ENCODE measurements at regions not wholly inside any gene's neighbourhood (a gene's known extent, or its start where the extent isn't known, plus 50 kb on each side); places are given as distances from the start of the nearest gene placed in this dataset.
"Not testable (repeated sequence)": the region's sequence is repeated elsewhere in the genome, so short reads cannot be mapped to it uniquely, and the experiment has no call there.

- in situ Hi-C loops (cut with MboI; ENCODE audit: low sequenced_read_pairs), result no loop called here
Measured at GRCh38 chr2:22153931-22154613, 1030.3 kb downstream of the TDRD15 start.

GRCh38 chr2:22156661-22157060, 1032.9 kb downstream of the TDRD15 start:
- in situ Hi-C loops (cut with MboI; ENCODE audit: low sequenced_read_pairs), result not testable (repeated sequence)

- in situ Hi-C loops (cut with MboI; ENCODE audit: low sequenced_read_pairs), result no loop called here
Measured at GRCh38 chr2:22167256-22167655, 1043.5 kb downstream of the TDRD15 start.

GRCh38 chr2:22175003-22175402, 1051.2 kb downstream of the TDRD15 start:
- in situ Hi-C loops (cut with MboI; ENCODE audit: low sequenced_read_pairs), result no loop called here

GRCh38 chr2:22185251-22185650, 1061.5 kb downstream of the TDRD15 start:
- in situ Hi-C loops (cut with MboI; ENCODE audit: low sequenced_read_pairs), result no loop called here

- in situ Hi-C loops (cut with MboI; ENCODE audit: low sequenced_read_pairs), result not testable (repeated sequence)
Measured at GRCh38 chr2:22186261-22186828, 1062.6 kb downstream of the TDRD15 start.

GRCh38 chr2:22189893-22190480, 1066.2 kb downstream of the TDRD15 start:
- in situ Hi-C loops (cut with MboI; ENCODE audit: low sequenced_read_pairs), result no loop called here

- in situ Hi-C loops (cut with MboI; ENCODE audit: low sequenced_read_pairs), result no loop called here
Measured at GRCh38 chr2:22194218-22194617, 1070.5 kb downstream of the TDRD15 start.

GRCh38 chr2:22196806-22197205, 1073.0 kb downstream of the TDRD15 start:
- in situ Hi-C loops (cut with MboI; ENCODE audit: low sequenced_read_pairs), result no loop called here

- in situ Hi-C loops (cut with MboI; ENCODE audit: low sequenced_read_pairs), result no loop called here
Measured at GRCh38 chr2:22198381-22199283, 1074.9 kb downstream of the TDRD15 start.

- in situ Hi-C loops (cut with MboI; ENCODE audit: low sequenced_read_pairs), result no loop called here
Measured at GRCh38 chr2:22199994-22200393, 1076.2 kb downstream of the TDRD15 start.

- in situ Hi-C loops (cut with MboI; ENCODE audit: low sequenced_read_pairs), result no loop called here
Measured at GRCh38 chr2:22209545-22209944, 1085.8 kb downstream of the TDRD15 start.

GRCh38 chr2:22213237-22213636, 1089.5 kb downstream of the TDRD15 start:
- in situ Hi-C loops (cut with MboI; ENCODE audit: low sequenced_read_pairs), result no loop called here

GRCh38 chr2:22215517-22215916, 1091.7 kb downstream of the TDRD15 start:
- in situ Hi-C loops (cut with MboI; ENCODE audit: low sequenced_read_pairs), result no loop called here

GRCh38 chr2:22217881-22218280, 1094.1 kb downstream of the TDRD15 start:
- in situ Hi-C loops (cut with MboI; ENCODE audit: low sequenced_read_pairs), result no loop called here

GRCh38 chr2:22221006-22221405, 1097.2 kb downstream of the TDRD15 start:
- in situ Hi-C loops (cut with MboI; ENCODE audit: low sequenced_read_pairs), result no loop called here

- in situ Hi-C loops (cut with MboI; ENCODE audit: low sequenced_read_pairs), result no loop called here
Measured at GRCh38 chr2:22238967-22239366, 1115.2 kb downstream of the TDRD15 start.

- in situ Hi-C loops (cut with MboI; ENCODE audit: low sequenced_read_pairs), result no loop called here
Measured at GRCh38 chr2:22247466-22247865, 1123.7 kb downstream of the TDRD15 start.

GRCh38 chr2:22248851-22249250, 1125.1 kb downstream of the TDRD15 start:
- in situ Hi-C loops (cut with MboI; ENCODE audit: low sequenced_read_pairs), result no loop called here

GRCh38 chr2:22253171-22253570, 1129.4 kb downstream of the TDRD15 start:
- in situ Hi-C loops (cut with MboI; ENCODE audit: low sequenced_read_pairs), result no loop called here

GRCh38 chr2:22261165-22261564, 1123.8 kb upstream of the KLHL29 start:
- in situ Hi-C loops (cut with MboI; ENCODE audit: low sequenced_read_pairs), result no loop called here

Data from HL-60/S4 treated with phorbol 12-myristate 13-acetate at 8.2 ng/mL for 4 days and 3 days (cell line).